Heart left ventricle (tissue), 16 donors: ENCODE measurements at regions not wholly inside any gene's neighbourhood (a gene's known extent, or its start where the extent isn't known, plus 50 kb on each side); places are given as distances from the start of the nearest gene placed in this dataset.

Source experiments
- ATAC-seq, 4 donors: fragments of 200-7000 bp; cut with Tn5 transposase; one replicate each; pipeline ENCODE4 v1.9.1; 2020 to 2022; ENCODE audit warnings: moderate library complexity in 4 of 4, mild to moderate bottlenecking in 3 of 4, moderate number of reproducible peaks in 1 of 4
- DNase-seq, 5 donors: peaks; one replicate each; pipeline ENCODE4 v3.0.0-alpha.2; 2020
- H3K27ac ChIP-seq, 12 donors: fragments of 200-600 bp; sonication (generic) in 4 of 12; one replicate each; pipeline versions ENCODE4 v1.5.0 to v1.8.0; 2016 to 2022; ENCODE audit warnings: mild to moderate bottlenecking in 2 of 12
- H3K27me3 ChIP-seq, 9 donors: fragments of 200-600 bp; sonication (generic) in 2 of 9; one replicate each; pipeline versions ENCODE4 v1.5.1 to v1.8.0; 2016 to 2022; ENCODE audit warnings: mild to moderate bottlenecking in 3 of 9
- H3K36me3 ChIP-seq, 9 donors: fragments of 200-600 bp; sonication (generic) in 2 of 9; one replicate each; pipeline versions ENCODE4 v1.5.0 to v1.8.0; 2018 to 2022; ENCODE audit warnings: mild to moderate bottlenecking in 2 of 9
- H3K4me1 ChIP-seq, 12 donors: fragments of 200-600 bp; sonication (generic) in 4 of 12; one replicate each; pipeline versions ENCODE4 v1.5.0 to v1.8.0; 2016 to 2022; ENCODE audit warnings: mild to moderate bottlenecking in 3 of 12
- H3K4me3 ChIP-seq, 12 donors: fragments of 200-600 bp; sonication (generic) in 4 of 12; one replicate each; pipeline versions ENCODE4 v1.5.0 to v1.8.0; 2017 to 2022; ENCODE audit warnings: mild to moderate bottlenecking in 9 of 12, moderate library complexity in 4 of 12
- H3K9me3 ChIP-seq, 12 donors: fragments of 200-600 bp; sonication (generic) in 4 of 12; one replicate each; pipeline versions ENCODE4 v1.5.0 to v1.8.0; 2016 to 2022; ENCODE audit warnings: mild to moderate bottlenecking in 1 of 12
- CTCF ChIP-seq, 12 donors: fragments of 200-600 bp; sonication (generic) in 4 of 12; IDR thresholded peaks; one replicate each; pipeline versions ENCODE4 v1.5.0 to v1.8.0; 2018 to 2022; ENCODE audit warnings: antibody characterized with exemption in 12 of 12, mild to moderate bottlenecking in 5 of 12
- POLR2A ChIP-seq, 2 donors: fragments of 450-650 bp; IDR thresholded peaks; one replicate each; pipeline ENCODE4 v1.6.1; 2017; ENCODE audit warnings: antibody characterized with exemption in 2 of 2, mild to moderate bottlenecking in 2 of 2, moderate library complexity in 2 of 2
- WGBS, 4 donors: extraction: QIAGEN DNeasy Blood & Tissue Kit in 2 of 4; methylation state at CpG; one replicate each; pipeline versions ENCODE4 v1.1.5 to v1.1.7; 2013 to 2018; 5-methylcytosine and 5-hydroxymethylcytosine counted together
- intact Hi-C, 10 donors: fragments of 100-400 bp; cut with DNase I; formaldehyde crosslinking; loops; one replicate each; pipeline versions ENCODE4 v1.11.1 to v1.14.2; 2022
- donor health status: ischemic (EF 13 %, LVEDD 7.1; RV severe dilation, severe dysfunction).
- donor health status: healthy with polysubstance abuse.
- donor health status: DM: no; HTN: yes; CAD: no.
- donor health status: DM: no; HTN: no; CAD: no.
- donor health status: ischemic (EF 25% LVEDD 6.9; RV normal size, moderate dysfunction).
- donor health status: ischemic (EF 25% LVEDD 5.7; RV mildly dilated, moderate dysfunction).
- donor health status: healthy.
- donor health status: DM: yes; HTN: yes; CAD: no.
- donor health status: ischemic (EF 35%, LVEDD 5.7; RV mildly dilated, moderate dysfunction).
- donor health status: nonischemic (EF 11% LVEDD 7.7; RV severe dilation, severe dysfunction).
- donor health status: DM: yes; HTN: yes; CAD: no.
- donor health status: PGD.
- donor health status: ischemic (EF 29% LVEDD 5.4; RV normal size, mild dysfunction).
- donor health status: nonischemic (EF 23%, LVEDD 6.1; RV moderate dilation, normal function).

DNA sequence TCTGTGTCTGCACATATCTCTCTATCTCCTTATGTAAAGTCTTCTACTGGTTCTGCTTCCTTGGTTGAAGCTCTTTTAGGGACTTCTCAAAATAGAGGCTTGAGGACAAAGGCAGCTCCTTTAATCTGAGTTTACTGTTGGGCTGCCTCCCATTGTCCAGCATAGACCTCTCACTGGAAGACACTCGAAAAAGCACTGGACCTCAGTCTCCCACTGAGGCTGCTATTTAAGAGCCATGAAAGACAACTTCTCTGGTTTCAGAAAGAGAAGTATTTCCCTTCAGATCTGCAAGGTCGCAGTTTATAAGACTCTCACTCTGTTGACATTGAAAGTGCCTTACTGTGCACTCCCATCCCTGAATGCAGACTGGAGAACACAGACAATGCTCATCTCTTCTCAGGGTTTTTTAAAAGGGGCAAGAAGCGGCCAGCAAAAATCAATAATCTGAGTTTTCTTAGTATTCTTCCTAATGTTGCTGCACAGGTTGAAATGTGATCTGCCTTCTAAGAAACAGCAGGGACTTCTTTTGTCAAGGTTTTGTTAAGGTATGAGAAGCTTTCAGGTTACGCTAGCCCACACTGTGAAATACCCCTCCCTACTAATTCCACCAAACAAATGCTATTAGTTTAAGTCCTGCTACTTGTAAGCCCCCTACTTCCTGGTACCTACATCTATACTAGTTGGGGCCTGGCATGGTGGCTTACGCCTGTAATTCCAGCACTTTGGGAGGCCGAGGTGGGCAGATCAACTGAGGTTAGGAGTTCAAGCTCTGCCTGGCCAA, 450.0 kb upstream of the SLC10A2 start:
- intact Hi-C loops = no loop called here
- DNase-seq = no peak
- Histone ChIP-seq H3K27me3 (no peaks in the 10 kb centered on the region), H3K27ac (no peak overlapping the region), H3K9me3 (no peaks in the 10 kb centered on the region), H3K36me3 (no peaks in the 10 kb centered on the region), H3K4me3 (no peak overlapping the region), H3K4me1 (no peaks in the 10 kb centered on the region)
- no peak for ATAC-seq
- 82 to 88% (median 85%) methylated on average over 6 of the region's 6 CpGs for WGBS, 4 donors
- TF ChIP-seq CTCF (IDR thresholded peaks at IDR 0.05) (no peak), POLR2A (IDR thresholded peaks at IDR 0.05) (no peak)

GRCh38 chr13:103515410-103515809, 449.2 kb upstream of the SLC10A2 start:
- DNase-seq = no peak
- ATAC-seq = no peak

DNA sequence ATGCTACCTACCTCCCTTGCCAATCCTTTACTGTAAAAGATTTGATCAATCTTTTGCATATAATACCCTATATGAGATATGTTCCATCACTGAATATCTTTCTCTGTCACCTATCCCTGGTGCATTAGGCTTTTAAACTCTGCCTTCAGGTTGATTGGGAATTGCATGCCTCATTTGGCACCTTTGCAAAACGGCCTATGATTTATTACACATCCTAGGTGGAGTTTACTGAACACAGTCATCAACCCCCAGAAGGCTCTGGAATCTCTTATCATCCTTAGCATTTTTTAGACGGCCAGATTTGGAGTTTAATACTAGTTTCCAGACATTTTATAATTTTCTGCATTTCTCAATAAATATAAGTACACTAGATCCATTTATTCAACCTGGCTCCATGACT, 448.4 kb upstream of the SLC10A2 start:
- Histone ChIP-seq H3K4me1 (no peaks in the 10 kb centered on the region), H3K36me3 (no peaks in the 10 kb centered on the region), H3K9me3 (no peaks in the 10 kb centered on the region), H3K27ac (no peak overlapping the region), H3K4me3 (no peak overlapping the region), H3K27me3 (no peaks in the 10 kb centered on the region)
- intact Hi-C loops = no loop called here
- no peak for TF ChIP-seq CTCF (IDR thresholded peaks at IDR 0.05)
- ATAC-seq = no peak
- WGBS, 4 donors = 28 to 65% (median 37%) methylated on average over 2 of the region's 2 CpGs
- no peak for DNase-seq

More at GRCh38 chr13:103515410-103515809, 449.2 kb upstream of the SLC10A2 start:
- Histone ChIP-seq H3K27me3 (no peaks in the 10 kb centered on the region), H3K9me3 (no peaks in the 10 kb centered on the region), H3K27ac (no peak overlapping the region), H3K36me3 (no peaks in the 10 kb centered on the region), H3K4me1 (no peaks in the 10 kb centered on the region), H3K4me3 (no peak overlapping the region)
- intact Hi-C loops = no loop called here
- TF ChIP-seq CTCF (IDR thresholded peaks at IDR 0.05) (no peak), POLR2A (IDR thresholded peaks at IDR 0.05) (no peak)
- WGBS, 4 donors = 72 to 81% (median 76%) methylated on average over 3 of the region's 3 CpGs

GRCh38 chr13:103514188-103514587, 448.0 kb upstream of the SLC10A2 start:
- 75 to 87% (median 82%) methylated on average over 1 of the region's 1 CpG for WGBS, 4 donors
- Histone ChIP-seq H3K4me1 (no peaks in the 10 kb centered on the region), H3K27ac (no peak overlapping the region), H3K36me3 (no peaks in the 10 kb centered on the region), H3K27me3 (no peaks in the 10 kb centered on the region), H3K9me3 (no peaks in the 10 kb centered on the region), H3K4me3 (no peak overlapping the region)
- no peak for ATAC-seq
- DNase-seq = no peak
- TF ChIP-seq CTCF (IDR thresholded peaks at IDR 0.05) (no peak), POLR2A (IDR thresholded peaks at IDR 0.05) (no peak)
- intact Hi-C loops = no loop called here
